Neural progenitor cell (in vitro differentiated cells): ENCODE measurements at regions not wholly inside any gene's neighbourhood (a gene's known extent, or its start where the extent isn't known, plus 50 kb on each side); places are given as distances from the start of the nearest gene placed in this dataset.

ENCODE experiments used
- EZH2 ChIP-seq: fragments of 200-600 bp; sonication (generic); IDR thresholded peaks from 2 replicates; pipeline ENCODE4 v1.6.1; 2017; ENCODE audit warnings: antibody characterized with exemption, mild to moderate bottlenecking, moderate library complexity
- TF ChIP-seq, protein P1 (sequence below): fragments of 200-600 bp; sonication (generic); IDR thresholded peaks from 2 replicates; pipeline ENCODE4 v1.5.1; 2017; ENCODE audit warnings: antibody characterized with exemption, mild to moderate bottlenecking

GRCh38 chr15:39472621-39473297 lies 108.1 kb upstream of the THBS1 start:
- TF ChIP-seq, protein P1, sequence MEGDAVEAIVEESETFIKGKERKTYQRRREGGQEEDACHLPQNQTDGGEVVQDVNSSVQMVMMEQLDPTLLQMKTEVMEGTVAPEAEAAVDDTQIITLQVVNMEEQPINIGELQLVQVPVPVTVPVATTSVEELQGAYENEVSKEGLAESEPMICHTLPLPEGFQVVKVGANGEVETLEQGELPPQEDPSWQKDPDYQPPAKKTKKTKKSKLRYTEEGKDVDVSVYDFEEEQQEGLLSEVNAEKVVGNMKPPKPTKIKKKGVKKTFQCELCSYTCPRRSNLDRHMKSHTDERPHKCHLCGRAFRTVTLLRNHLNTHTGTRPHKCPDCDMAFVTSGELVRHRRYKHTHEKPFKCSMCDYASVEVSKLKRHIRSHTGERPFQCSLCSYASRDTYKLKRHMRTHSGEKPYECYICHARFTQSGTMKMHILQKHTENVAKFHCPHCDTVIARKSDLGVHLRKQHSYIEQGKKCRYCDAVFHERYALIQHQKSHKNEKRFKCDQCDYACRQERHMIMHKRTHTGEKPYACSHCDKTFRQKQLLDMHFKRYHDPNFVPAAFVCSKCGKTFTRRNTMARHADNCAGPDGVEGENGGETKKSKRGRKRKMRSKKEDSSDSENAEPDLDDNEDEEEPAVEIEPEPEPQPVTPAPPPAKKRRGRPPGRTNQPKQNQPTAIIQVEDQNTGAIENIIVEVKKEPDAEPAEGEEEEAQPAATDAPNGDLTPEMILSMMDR = no peak
- no peak for TF ChIP-seq EZH2
